GM12865 (cell line): ENCODE measurements at regions not wholly inside any gene's neighbourhood (a gene's known extent, or its start where the extent isn't known, plus 50 kb on each side); places are given as distances from the start of the nearest gene placed in this dataset.

Experiments
- DNase-seq: peaks from one replicate; pipeline ENCODE4 v3.0.0; 2010; ENCODE audit warnings: low read depth
- H3K4me3 ChIP-seq: 2 replicates; pipeline ENCODE4 v1.5.1; 2011; ENCODE audit warnings: mild to moderate bottlenecking, low read depth, low read length, control low read depth
- CTCF ChIP-seq: IDR thresholded peaks from 2 replicates; pipeline ENCODE4 v1.5.1; 2011; ENCODE audit warnings: low read length, control low read depth, low read depth, inconsistent platforms; ENCODE audit not compliant: insufficient read depth; ENCODE audit errors: missing control alignments

- H3K4me3 ChIP-seq = no peak overlapping the region
- DNase-seq = no peak
- TF ChIP-seq CTCF = no peak
These were observed 2292.8 kb downstream of the TP53TG3F start for GRCh38 chr16:35752012-35752772.

- TF ChIP-seq CTCF = no peak
- no peak for DNase-seq
- no peak overlapping the region for H3K4me3 ChIP-seq
These were observed 2293.6 kb downstream of the TP53TG3F start for GRCh38 chr16:35752773-35753558.

GRCh38 chr16:35753559-35754390, 2294.4 kb downstream of the TP53TG3F start:
- DNase-seq = no peak
- no peak for TF ChIP-seq CTCF
- no peak overlapping the region for H3K4me3 ChIP-seq

DNA sequence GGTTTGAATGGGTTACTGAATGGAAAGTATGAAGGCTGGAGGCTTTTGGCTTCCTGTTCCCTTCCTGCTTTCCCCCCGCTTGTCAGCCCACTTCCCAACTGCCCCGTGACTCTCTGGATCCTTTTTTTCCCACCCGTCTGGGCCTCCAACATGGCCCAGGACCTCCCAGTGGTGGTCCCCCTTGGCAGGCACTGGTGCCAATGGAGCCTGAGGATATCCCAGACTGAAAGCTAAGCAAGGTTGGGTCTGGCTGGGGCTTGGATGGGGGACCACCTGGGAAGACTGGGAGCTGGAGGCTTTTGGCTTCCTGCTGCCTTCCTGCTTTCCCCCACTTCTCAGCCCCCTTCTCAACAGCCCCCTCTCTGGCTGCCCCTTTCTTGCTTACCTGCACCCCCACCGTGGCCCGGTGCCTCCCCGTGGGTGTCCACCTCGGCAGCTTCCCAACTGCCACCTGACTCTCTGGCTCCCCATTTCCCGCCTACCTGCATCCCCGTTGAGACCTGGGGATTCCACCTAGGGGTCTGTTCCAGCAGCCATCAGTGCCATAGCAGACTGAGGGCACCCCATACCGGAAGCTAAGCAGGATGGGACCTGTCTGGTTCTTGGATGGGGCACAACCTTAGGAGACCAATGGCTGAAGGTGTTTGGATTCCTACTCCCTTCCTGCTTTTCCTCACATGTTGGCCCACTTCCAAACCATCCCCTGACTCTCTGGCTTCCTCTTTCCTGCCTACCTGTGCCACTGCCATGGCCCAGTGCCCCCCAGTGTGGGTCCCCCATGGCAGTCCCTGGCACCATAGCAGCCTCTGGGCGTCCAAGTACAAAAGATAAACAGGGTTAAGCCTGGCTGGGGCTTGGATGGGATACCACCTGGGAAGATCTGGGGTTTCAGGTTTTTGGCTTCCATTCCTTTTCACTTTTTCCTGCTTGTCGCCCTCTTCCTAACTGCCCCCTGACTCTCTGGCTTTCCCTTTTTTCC, 2295.3 kb downstream of the TP53TG3F start:
- H3K4me3 ChIP-seq = no peak overlapping the region
- DNase-seq = no peak
- TF ChIP-seq CTCF = no peak

- H3K4me3 ChIP-seq = no peak overlapping the region
- TF ChIP-seq CTCF = no peak
- no peak for DNase-seq
These were observed 2329.0 kb downstream of the TP53TG3F start for GRCh38 chr16:35788381-35788780.
